ENCODE measurements at regions not wholly inside any gene's neighbourhood (a gene's known extent, or its start where the extent isn't known, plus 50 kb on each side); places are given as distances from the start of the nearest gene placed in this dataset.

DNA sequence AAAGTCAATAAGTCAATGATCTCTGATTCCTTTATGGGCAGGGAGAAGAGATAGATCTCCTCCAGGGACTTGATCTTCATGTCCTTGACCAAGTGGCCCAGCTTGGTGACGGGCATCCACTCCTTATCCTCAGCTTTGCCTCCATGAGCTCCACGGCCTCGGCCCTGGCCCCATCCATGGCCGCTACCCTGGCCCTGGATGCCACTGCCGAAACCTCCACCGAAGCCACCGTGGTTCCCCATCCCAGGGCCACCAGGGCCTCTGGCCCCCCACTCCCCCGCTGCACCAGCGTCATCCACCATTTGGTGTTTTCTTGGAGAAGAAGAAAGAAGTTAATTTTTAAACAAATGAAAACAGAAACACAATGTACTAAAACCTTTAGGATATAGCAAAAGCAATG lies 518.1 kb downstream of the GRXCR1 start:
- TF ChIP-seq POLR2AphosphoS5 (IDR thresholded peaks at IDR 0.05; ENCODE audit: low read depth, low read length) (no peak), REST (IDR thresholded peaks at IDR 0.05; ENCODE audit: insufficient read depth in 1 of 2, low read depth in 2 of 2, low read length in 2 of 2) (no peak), FOXP2 (optimal IDR thresholded peaks at IDR 0.05; ENCODE audit: borderline replicate concordance, extremely low read depth, extremely low read length, insufficient read depth) (no peak), TAF1 (IDR thresholded peaks at IDR 0.05; ENCODE audit: borderline replicate concordance, insufficient read depth, low read length) (no peak), SIN3A (IDR thresholded peaks at IDR 0.05; ENCODE audit: borderline replicate concordance, insufficient read depth, low read length) (no peak)

- TF ChIP-seq POLR2AphosphoS5 (IDR thresholded peaks at IDR 0.05; ENCODE audit: low read depth, low read length) (no peak), SIN3A (IDR thresholded peaks at IDR 0.05; ENCODE audit: borderline replicate concordance, insufficient read depth, low read length) (no peak), REST (IDR thresholded peaks at IDR 0.05; ENCODE audit: insufficient read depth in 1 of 2, low read depth in 2 of 2, low read length in 2 of 2) (no peak), TAF1 (IDR thresholded peaks at IDR 0.05; ENCODE audit: borderline replicate concordance, insufficient read depth, low read length) (no peak)
These were observed 518.7 kb downstream of the GRXCR1 start for GRCh38 chr4:43411226-43411625.

- TF ChIP-seq FOXP2 (optimal IDR thresholded peaks at IDR 0.05; ENCODE audit: borderline replicate concordance, extremely low read depth, extremely low read length, insufficient read depth) (no peak), REST (IDR thresholded peaks at IDR 0.05; ENCODE audit: insufficient read depth in 1 of 2, low read depth in 2 of 2, low read length in 2 of 2) (no peak), TAF1 (IDR thresholded peaks at IDR 0.05; ENCODE audit: borderline replicate concordance, insufficient read depth, low read length) (no peak), POLR2AphosphoS5 (IDR thresholded peaks at IDR 0.05; ENCODE audit: low read depth, low read length) (no peak), SIN3A (IDR thresholded peaks at IDR 0.05; ENCODE audit: borderline replicate concordance, insufficient read depth, low read length) (no peak)
These were observed 530.8 kb downstream of the GRXCR1 start for GRCh38 chr4:43423276-43423675.

DNA sequence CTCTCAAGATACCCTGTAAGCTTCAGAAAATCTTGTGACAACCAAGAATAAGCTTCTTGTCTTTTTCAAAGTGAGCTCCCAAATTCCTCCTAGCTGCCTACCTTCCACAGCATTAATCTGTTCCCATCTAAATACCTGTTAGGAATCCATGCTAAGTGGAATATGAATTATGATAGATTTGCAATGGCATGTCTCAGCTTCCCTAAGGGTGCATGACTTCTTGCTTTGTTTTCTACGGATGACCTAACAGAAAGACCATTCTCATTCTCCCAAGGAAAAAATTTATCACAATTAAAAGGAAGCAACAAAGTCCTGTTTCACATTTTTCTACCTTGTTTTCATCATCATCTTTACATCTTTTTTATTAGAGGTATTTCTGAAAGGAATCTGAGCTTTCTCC lies 532.7 kb downstream of the GRXCR1 start:
- TF ChIP-seq TAF1 (IDR thresholded peaks at IDR 0.05; ENCODE audit: borderline replicate concordance, insufficient read depth, low read length) (no peak), POLR2AphosphoS5 (IDR thresholded peaks at IDR 0.05; ENCODE audit: low read depth, low read length) (no peak), FOXP2 (optimal IDR thresholded peaks at IDR 0.05; ENCODE audit: borderline replicate concordance, extremely low read depth, extremely low read length, insufficient read depth) (no peak), SIN3A (IDR thresholded peaks at IDR 0.05; ENCODE audit: borderline replicate concordance, insufficient read depth, low read length) (no peak), REST (IDR thresholded peaks at IDR 0.05; ENCODE audit: insufficient read depth in 1 of 2, low read depth in 2 of 2, low read length in 2 of 2) (no peak)

DNA sequence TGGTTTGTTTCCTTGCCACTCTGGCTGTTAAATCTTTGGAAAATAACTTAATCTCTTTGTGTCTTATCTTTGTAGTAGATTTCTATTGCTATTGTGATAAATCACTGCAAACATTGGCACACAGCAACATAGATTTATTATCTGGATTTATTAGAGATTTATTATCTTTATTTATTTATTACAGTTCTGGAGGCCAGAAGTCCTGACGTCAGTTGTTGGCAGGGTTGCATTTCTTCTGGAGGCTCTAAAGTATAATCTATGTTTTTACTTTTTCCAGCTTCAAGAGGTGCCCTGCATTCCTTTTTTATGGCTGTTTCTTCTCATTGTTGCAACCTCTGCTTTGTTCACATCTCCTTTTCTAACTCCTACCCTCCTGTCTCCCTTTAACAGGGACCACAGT lies 542.8 kb downstream of the GRXCR1 start:
- TF ChIP-seq FOXP2 (optimal IDR thresholded peaks at IDR 0.05; ENCODE audit: borderline replicate concordance, extremely low read depth, extremely low read length, insufficient read depth) (no peak), POLR2AphosphoS5 (IDR thresholded peaks at IDR 0.05; ENCODE audit: low read depth, low read length) (no peak)
